HG03565 (cell line): ENCODE measurements at regions not wholly inside any gene's neighbourhood (a gene's known extent, or its start where the extent isn't known, plus 50 kb on each side); places are given as distances from the start of the nearest gene placed in this dataset.

Source experiments
- ATAC-seq: cut with Tn5 transposase; IDR thresholded peaks from one replicate; pipeline ENCODE4 v1.9.1; 2021; ENCODE audit warnings: mild to moderate bottlenecking, moderate library complexity; ENCODE audit not compliant: unreplicated experiment

DNA sequence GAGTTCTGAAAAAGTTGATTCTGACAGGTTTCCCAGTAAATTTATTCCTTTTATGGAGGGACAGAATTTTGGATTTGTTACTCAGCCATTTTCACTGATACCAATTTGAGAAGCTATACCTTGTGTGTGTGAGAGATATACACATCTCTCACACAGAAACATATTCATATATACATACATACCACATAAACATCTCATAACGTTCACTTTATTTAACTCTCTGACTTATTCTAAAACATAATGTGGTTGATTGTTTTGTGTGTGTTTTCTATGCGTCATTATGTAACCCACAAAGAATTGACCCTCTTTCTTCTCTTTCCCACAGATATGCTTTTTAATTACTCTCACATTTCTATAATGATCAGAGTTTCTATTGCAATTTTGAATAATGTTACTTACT lies 570.8 kb upstream of the TLE4 start:
- no peak for ATAC-seq

DNA sequence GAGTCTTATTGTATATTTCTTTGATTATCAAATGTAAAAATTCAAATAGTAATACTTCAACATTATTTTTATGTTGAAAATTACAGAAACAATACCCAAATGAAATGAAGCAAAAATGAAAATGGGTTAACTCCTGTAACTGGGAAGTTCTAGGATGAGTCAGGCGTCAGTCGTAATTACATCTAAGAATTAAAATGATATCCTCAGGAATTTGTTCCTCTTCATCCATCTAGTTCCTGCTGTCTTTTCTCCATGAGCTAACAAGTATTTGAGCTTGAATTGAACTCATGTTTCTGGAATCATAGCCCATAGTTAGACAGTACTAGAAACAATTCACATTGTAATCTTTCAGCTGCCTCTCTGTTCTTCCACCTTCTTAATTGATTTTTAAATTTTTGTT lies 568.3 kb upstream of the TLE4 start:
- ATAC-seq: no peak

DNA sequence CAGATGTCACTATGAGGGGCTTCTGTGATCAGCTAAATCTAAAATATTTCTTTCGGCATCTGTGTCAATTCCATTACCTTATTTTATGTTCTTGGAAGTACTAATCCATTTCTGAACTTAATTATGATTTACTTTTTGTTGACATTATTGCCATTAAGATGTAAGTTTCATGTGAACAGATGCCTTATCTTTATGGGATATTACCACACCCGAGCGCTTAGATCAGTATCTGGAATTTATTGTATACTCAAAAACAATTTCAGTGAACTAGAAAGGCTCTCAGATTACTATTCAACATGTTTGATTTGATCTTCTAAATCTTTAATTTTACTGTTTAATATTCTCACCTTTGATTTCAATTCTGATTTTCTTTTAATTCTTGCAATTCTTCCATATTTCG lies 567.7 kb upstream of the TLE4 start:
- ATAC-seq: no peak

GRCh38 chr9:79006546-79006945 lies 565.2 kb upstream of the TLE4 start:
- no peak for ATAC-seq

DNA sequence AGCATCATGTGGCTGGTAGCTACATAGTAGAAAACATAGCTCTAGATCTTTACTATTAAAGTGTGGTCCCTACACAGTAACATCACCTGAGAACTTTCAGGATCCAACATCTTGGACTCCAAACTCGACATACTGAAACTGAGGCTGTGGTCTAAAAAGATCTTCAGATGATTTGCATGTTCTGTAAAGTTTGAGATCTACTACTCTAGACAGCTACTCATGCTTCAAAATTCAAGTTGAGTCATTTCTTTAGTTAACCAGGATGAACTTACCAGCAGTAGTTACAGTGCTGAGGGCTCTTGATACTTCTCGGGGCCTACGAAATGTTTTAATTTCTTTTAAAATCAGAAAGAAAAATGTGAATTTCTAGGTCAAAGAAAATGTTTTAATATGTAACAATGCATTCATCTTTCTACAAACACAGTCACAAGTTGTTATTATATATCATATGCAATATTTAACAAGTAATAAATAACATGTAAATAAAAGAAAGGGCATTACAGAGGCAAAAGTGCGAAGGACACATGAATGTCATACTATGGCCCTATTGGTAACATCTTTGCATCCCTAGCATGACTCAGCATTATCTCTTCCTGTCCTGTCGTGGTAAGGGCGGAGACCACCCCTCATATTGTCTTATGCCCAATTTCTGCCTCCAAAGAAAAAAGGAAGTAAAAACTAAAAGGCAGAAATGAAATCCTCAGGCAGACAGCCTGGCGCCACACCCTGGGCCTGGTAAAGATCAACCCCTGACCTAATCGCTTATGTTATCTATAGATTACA lies 563.9 kb upstream of the TLE4 start:
- peak; percentile 94 for ATAC-seq

DNA sequence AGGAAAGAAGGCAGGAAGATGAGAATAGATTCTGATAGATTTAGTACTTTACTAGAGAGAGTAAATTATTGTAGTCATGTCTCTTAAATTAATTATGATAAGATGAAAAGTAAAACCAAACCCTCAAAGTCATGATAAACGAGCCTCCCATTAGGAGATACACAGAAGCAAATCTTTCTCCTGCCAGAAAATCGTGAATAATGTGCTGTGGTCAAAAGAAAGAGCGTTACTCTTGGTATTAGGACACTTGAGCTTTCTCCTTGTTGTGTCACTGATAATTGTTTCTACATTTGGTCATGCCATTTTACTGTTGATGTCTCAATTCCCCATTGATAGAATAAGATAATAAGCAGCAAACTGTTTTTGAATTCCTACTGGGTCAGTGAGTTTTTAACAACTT lies 562.8 kb upstream of the TLE4 start:
- ATAC-seq: no peak

DNA sequence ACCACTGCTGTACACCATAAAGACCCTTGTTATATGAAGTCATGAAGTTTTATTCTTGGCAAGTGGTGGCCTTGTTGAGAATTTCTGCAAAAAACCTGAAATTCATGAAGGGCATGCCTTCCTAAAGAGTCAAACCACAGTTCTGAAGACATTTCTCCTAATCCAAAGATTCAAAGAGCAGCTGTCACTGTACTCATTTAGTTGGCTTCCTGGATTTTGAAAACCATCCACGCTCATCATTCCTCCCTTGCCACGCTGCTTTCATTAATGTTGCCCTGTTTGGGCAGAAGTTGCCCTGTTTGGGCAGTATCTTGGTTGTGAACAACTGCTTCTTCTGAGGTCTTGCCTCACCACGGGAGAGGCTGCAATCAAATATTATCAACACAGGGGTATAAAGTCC lies 560.3 kb upstream of the TLE4 start:
- no peak for ATAC-seq

- ATAC-seq: no peak
Observed at GRCh38 chr9:79012561-79012960, 559.2 kb upstream of the TLE4 start.

- ATAC-seq: no peak
Observed at GRCh38 chr9:79013715-79014610, 557.8 kb upstream of the TLE4 start.

DNA sequence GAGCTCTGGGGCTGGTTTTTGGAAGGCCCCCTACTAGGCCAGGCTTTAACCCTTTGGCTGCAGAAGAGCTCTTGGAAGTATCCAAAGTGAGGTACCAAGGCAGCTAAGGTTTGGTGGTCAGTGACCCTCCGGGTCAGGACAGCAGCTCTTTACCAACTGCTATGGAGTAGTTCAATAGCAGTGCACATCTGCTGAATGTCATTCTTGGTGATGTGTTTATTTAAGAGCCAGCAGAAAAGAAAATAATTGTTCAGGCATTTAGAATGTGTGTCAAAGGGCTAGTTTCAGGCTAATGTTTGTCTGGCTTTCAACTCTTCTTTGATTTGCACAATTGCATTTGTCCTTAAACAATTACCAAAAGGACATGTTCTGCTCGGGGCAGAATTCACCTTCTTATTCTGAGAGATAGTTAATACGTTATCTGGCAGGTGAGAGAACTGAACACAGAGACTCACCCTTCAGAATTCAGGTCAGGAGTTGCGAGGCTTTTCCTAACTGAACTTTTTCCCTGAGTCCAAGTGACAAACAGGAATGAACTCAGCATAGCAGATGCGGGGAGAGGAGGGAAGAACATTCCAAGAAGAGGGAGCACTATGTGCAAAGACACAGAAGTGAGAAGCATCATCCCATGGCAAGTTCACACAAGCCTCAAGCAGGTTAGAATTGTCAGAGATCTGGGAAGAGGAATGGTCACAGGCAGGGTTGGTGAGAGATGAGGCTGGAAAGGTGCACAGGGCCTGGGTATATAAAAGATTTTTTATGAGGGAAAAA lies 556.7 kb upstream of the TLE4 start:
- ATAC-seq: no peak

- ATAC-seq: no peak
Observed at GRCh38 chr9:79015951-79016350, 555.8 kb upstream of the TLE4 start.

GRCh38 chr9:79020276-79020675 lies 551.5 kb upstream of the TLE4 start:
- ATAC-seq: no peak

- ATAC-seq: no peak
Observed at GRCh38 chr9:79021084-79021483, 550.7 kb upstream of the TLE4 start.

- ATAC-seq: no peak
Observed at GRCh38 chr9:79023134-79023580, 548.6 kb upstream of the TLE4 start.

DNA sequence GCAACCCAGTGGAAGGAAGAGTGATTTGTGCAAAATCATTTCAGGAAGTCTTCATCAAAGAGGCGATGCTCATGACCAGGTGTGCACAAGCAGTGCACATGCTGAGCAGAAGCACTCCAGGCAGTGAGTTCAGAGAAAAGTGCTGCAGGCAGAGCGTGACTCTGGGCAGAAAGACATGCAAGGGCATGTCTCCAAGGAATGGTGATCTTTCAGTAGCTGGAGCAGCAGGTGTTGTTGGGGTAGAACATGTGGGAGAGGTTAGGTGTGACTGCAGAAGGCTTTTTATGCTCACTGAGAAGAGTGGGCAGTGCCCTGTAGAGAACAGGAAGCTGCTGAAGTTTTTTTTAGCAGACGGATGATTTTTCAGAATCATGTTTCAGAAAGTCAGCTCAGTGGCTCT lies 545.4 kb upstream of the TLE4 start:
- ATAC-seq: peak; percentile 57

DNA sequence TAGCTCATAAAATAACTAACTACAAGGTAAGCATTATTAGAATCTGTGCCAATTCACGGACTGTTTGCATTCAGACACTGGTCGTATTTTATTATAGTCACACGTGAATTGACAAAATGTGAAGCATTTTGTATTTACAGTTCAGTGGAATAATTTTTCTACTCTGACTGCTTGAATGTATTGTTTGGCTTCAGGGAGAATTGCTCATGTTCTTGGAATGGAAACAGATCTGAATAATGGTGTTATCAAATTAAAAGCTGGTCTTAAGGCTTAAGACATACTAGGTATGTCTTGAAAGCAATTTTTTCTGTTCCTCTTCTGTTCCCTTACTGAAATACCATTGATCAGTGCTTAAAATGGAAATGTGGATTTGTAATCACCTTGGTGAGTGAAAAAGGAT lies 543.7 kb upstream of the TLE4 start:
- ATAC-seq: no peak

DNA sequence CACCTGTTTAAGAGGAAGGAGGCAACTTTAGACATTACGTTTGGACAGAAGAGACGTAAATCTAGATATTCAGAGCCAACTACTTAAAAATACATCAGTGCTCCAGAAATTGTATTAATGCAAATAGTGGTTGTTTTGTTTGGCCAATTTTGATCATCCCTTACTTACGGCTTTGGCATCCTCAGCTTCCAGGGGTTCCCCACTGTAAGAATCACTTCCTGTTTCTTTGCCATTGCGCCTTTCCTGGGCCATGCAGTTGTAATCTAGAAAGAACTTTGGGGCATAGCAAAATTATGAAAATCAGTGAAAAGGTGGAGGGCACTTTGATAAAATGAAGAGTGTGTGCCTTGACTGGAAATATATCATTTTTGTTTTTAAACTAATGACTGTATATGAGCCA lies 537.2 kb upstream of the TLE4 start:
- ATAC-seq: no peak

GRCh38 chr9:79037338-79037737 lies 534.4 kb upstream of the TLE4 start:
- ATAC-seq: no peak

GRCh38 chr9:79040671-79041070 lies 531.1 kb upstream of the TLE4 start:
- ATAC-seq: no peak

DNA sequence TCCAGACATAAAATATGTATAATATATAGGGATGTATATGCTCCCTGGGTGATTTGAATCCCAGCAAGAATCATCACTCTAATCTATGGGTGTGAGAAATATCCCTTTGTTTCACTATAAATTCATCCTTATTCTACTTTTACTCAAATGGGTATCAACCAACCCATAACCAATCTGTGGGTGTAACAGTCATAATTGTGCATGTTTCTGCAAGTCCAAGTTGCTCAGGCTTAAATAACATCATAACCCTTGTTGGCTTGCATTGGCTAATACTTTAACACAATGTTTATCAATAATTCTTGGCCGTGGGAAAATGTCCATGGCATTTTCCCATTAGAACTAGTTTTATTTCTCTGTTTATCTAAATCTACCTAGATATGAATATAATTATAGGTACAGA lies 530.5 kb upstream of the TLE4 start:
- ATAC-seq: no peak

- ATAC-seq: no peak
Observed at GRCh38 chr9:79043916-79044315, 527.8 kb upstream of the TLE4 start.
